Adrenal gland (tissue), 5 donors: ENCODE measurements at regions not wholly inside any gene's neighbourhood (a gene's known extent, or its start where the extent isn't known, plus 50 kb on each side); places are given as distances from the start of the nearest gene placed in this dataset.

Experiments used
- CTCF ChIP-seq, 6 experiments: fragments of 450-650 bp in 4 of 6; fragments of 200-600 bp in 2 of 6; sonication (generic) in 1 of 6; IDR thresholded peaks; 1 replicate in 5 of 6; 2 replicates in 1 of 6; pipeline versions ENCODE4 v1.5.1 to v1.8.0; 2016 to 2021; ENCODE audit warnings: antibody characterized with exemption in 6 of 6, mild to moderate bottlenecking in 2 of 6, moderate library complexity in 1 of 6
- POLR2A ChIP-seq, 2 donors: fragments of 450-650 bp; IDR thresholded peaks; one replicate each; pipeline ENCODE4 v1.6.1; 2017; ENCODE audit warnings: antibody characterized with exemption in 2 of 2, mild to moderate bottlenecking in 2 of 2, moderate library complexity in 1 of 2
- donor health status: DM: no; HTN: no; CAD: no.

- TF ChIP-seq POLR2A (IDR thresholded peaks at IDR 0.05) (no peak), CTCF (IDR thresholded peaks at IDR 0.05) (no peak)
These were observed 507.5 kb upstream of the SORCS1 start for GRCh38 chr10:107671960-107672359.
